ENCODE measurements at regions not wholly inside any gene's neighbourhood (a gene's known extent, or its start where the extent isn't known, plus 50 kb on each side); places are given as distances from the start of the nearest gene placed in this dataset.

GRCh38 chr1:2877391-2877790 is 75.9 kb upstream of the TTC34 start:
- Histone ChIP-seq H3K27ac (ENCODE audit: low read depth, low read length) (no peak overlapping the region), H3K27me3 (ENCODE audit: control insufficient read depth, low read length) (no peaks in the 10 kb centered on the region), H3K36me3 (ENCODE audit: control insufficient read depth, low read length) (no peaks in the 10 kb centered on the region), H3F3A (ENCODE audit: control insufficient read depth, insufficient read depth) (no peaks in the 10 kb centered on the region), H4K20me1 (ENCODE audit: control insufficient read depth, insufficient read depth, low read depth, low read length) (no peaks in the 10 kb centered on the region), H3K9me2 (replicated peaks; ENCODE audit: control insufficient read depth, low read length) (no peaks in the 10 kb centered on the region), H3K9me3 (ENCODE audit: control insufficient read depth, insufficient read depth, low read length) (peaks cover 8% of the 10 kb centered on the region; the same call in 1 of the 2 replicates), H3K79me2 (ENCODE audit: control insufficient read depth, low read length) (no peaks in the 10 kb centered on the region), H3K4me3 (ENCODE audit: low read length) (no peak overlapping the region), H3K4me1 (ENCODE audit: control insufficient read depth, low read length) (no peaks in the 10 kb centered on the region), H3K4me2 (ENCODE audit: low read length) (no peak overlapping the region)
- no peak for TF ChIP-seq EZH2phosphoT487 (IDR thresholded peaks at IDR 0.05; ENCODE audit: borderline replicate concordance, low read length)
- TF ChIP-seq CTCF (IDR thresholded peaks at IDR 0.05; ENCODE audit: low read depth, low read length, poor library complexity, severe bottlenecking): no peak

- Histone ChIP-seq H3K9me2 (replicated peaks; ENCODE audit: control insufficient read depth, low read length) (no peaks in the 10 kb centered on the region), H4K20me1 (ENCODE audit: control insufficient read depth, insufficient read depth, low read depth, low read length) (no peaks in the 10 kb centered on the region), H3K79me2 (ENCODE audit: control insufficient read depth, low read length) (no peaks in the 10 kb centered on the region), H3F3A (ENCODE audit: control insufficient read depth, insufficient read depth) (no peaks in the 10 kb centered on the region), H3K4me2 (ENCODE audit: low read length) (no peak overlapping the region), H3K4me3 (ENCODE audit: low read length) (no peak overlapping the region), H3K4me1 (ENCODE audit: control insufficient read depth, low read length) (no peaks in the 10 kb centered on the region), H3K9me3 (ENCODE audit: control insufficient read depth, insufficient read depth, low read length) (peaks cover 5% of the 10 kb centered on the region; the same call in 1 of the 2 replicates), H3K27ac (ENCODE audit: low read depth, low read length) (no peak overlapping the region), H3K27me3 (ENCODE audit: control insufficient read depth, low read length) (no peaks in the 10 kb centered on the region), H3K36me3 (ENCODE audit: control insufficient read depth, low read length) (no peaks in the 10 kb centered on the region)
- no peak for TF ChIP-seq CTCF (IDR thresholded peaks at IDR 0.05; ENCODE audit: low read depth, low read length, poor library complexity, severe bottlenecking)
- TF ChIP-seq EZH2phosphoT487 (IDR thresholded peaks at IDR 0.05; ENCODE audit: borderline replicate concordance, low read length): no peak
Measured at GRCh38 chr1:2878591-2878990, 77.1 kb upstream of the TTC34 start.

GRCh38 chr1:2879026-2879425 is 77.5 kb upstream of the TTC34 start:
- H3K27ac ChIP-seq (ENCODE audit: low read depth, low read length): no peak overlapping the region
- no peak overlapping the region for H3K4me2 ChIP-seq (ENCODE audit: low read length)
- H3K9me3 ChIP-seq (ENCODE audit: control insufficient read depth, insufficient read depth, low read length): peaks cover under 1% of the 10 kb centered on the region; the same call in 1 of the 2 replicates
- H3F3A ChIP-seq (ENCODE audit: control insufficient read depth, insufficient read depth): no peaks in the 10 kb centered on the region
- no peaks in the 10 kb centered on the region for H3K79me2 ChIP-seq (ENCODE audit: control insufficient read depth, low read length)
- H3K27me3 ChIP-seq (ENCODE audit: control insufficient read depth, low read length): no peaks in the 10 kb centered on the region
- TF ChIP-seq CTCF (IDR thresholded peaks at IDR 0.05; ENCODE audit: low read depth, low read length, poor library complexity, severe bottlenecking) (no peak), EZH2phosphoT487 (IDR thresholded peaks at IDR 0.05; ENCODE audit: borderline replicate concordance, low read length) (no peak)
- H3K4me1 ChIP-seq (ENCODE audit: control insufficient read depth, low read length): no peaks in the 10 kb centered on the region
- no peak overlapping the region for H3K4me3 ChIP-seq (ENCODE audit: low read length)
- H3K36me3 ChIP-seq (ENCODE audit: control insufficient read depth, low read length): no peaks in the 10 kb centered on the region
- H4K20me1 ChIP-seq (ENCODE audit: control insufficient read depth, insufficient read depth, low read depth, low read length): no peaks in the 10 kb centered on the region
- H3K9me2 ChIP-seq (replicated peaks; ENCODE audit: control insufficient read depth, low read length): no peaks in the 10 kb centered on the region

Measured in DOHH2 (cell line).